CD4-positive, alpha-beta T cell (primary cell): ENCODE measurements at regions not wholly inside any gene's neighbourhood (a gene's known extent, or its start where the extent isn't known, plus 50 kb on each side); places are given as distances from the start of the nearest gene placed in this dataset.

Source experiments
- ATAC-seq: fragments of 200-7000 bp; cut with Tn5 transposase; one replicate; pipeline ENCODE4 v1.10.0; 2022; ENCODE audit warnings: mild to moderate bottlenecking; ENCODE audit not compliant: poor library complexity
- CTCF ChIA-PET: fragments of 350-600 bp; sonication (Branson Sonifier 250); formaldehyde crosslinking; loops from one replicate; lab custom pipeline; 2021; ENCODE audit warnings: antibody characterized with exemption, inconsistent platforms; lab: Charles Lee
- POLR2A ChIA-PET: fragments of 350-600 bp; sonication (Branson Sonifier 250); formaldehyde crosslinking; loops from one replicate; lab custom pipeline; 2021; ENCODE audit warnings: antibody characterized with exemption, inconsistent platforms; lab: Charles Lee
- DNase-seq, 14 experiments: peaks; one replicate each; pipeline ENCODE4 v3.0.0-alpha.2; 2013 to 2020; ENCODE audit warnings: mixed read lengths in 2 of 14
- H3K27ac ChIP-seq, 2 donors: one replicate each; pipeline versions ENCODE4 v1.5.1 to v1.7.0; 2013; ENCODE audit warnings: low read length in 2 of 2, low read depth in 1 of 2, mild to moderate bottlenecking in 1 of 2
- H3K27me3 ChIP-seq, 2 experiments: 1 replicate in 1 of 2; 2 replicates in 1 of 2; pipeline versions ENCODE4 v1.6.1 to v1.7.0; 2013; ENCODE audit warnings: low read length in 2 of 2, control low read depth in 1 of 2, mild to moderate bottlenecking in 1 of 2, moderate library complexity in 1 of 2; ENCODE audit not compliant: insufficient read depth in 2 of 2, control insufficient read depth in 1 of 2
- H3K36me3 ChIP-seq: one replicate; pipeline ENCODE4 v1.6.1; 2013; ENCODE audit warnings: low read length, control low read depth; ENCODE audit not compliant: insufficient read depth
- H3K4me1 ChIP-seq: one replicate; pipeline ENCODE4 v1.6.1; 2013; ENCODE audit warnings: low read length, control low read depth; ENCODE audit not compliant: insufficient read depth
- H3K4me3 ChIP-seq: one replicate; pipeline ENCODE4 v1.5.1; 2013; ENCODE audit warnings: mild to moderate bottlenecking, low read length, moderate library complexity
- H3K9me3 ChIP-seq, 2 experiments: 1 replicate in 1 of 2; 2 replicates in 1 of 2; pipeline versions ENCODE4 v1.6.1 to v1.7.0; 2013; ENCODE audit warnings: low read length in 2 of 2, mild to moderate bottlenecking in 2 of 2, control low read depth in 1 of 2, moderate library complexity in 1 of 2; ENCODE audit not compliant: control insufficient read depth in 1 of 2, insufficient read depth in 1 of 2
- H3K27ac Mint-ChIP-seq: one replicate; pipeline ENCODE4 v1.8.0; 2020; ENCODE audit warnings: mixed read lengths
- H3K27me3 Mint-ChIP-seq: one replicate; pipeline ENCODE4 v1.8.0; 2021; ENCODE audit warnings: mixed read lengths
- H3K36me3 Mint-ChIP-seq: one replicate; pipeline ENCODE4 v1.8.0; 2021; ENCODE audit warnings: low read depth, mixed read lengths
- H3K4me1 Mint-ChIP-seq: one replicate; pipeline ENCODE4 v1.8.0; 2021; ENCODE audit warnings: low read depth, mixed read lengths
- H3K4me3 Mint-ChIP-seq: one replicate; pipeline ENCODE4 v1.8.0; 2020; ENCODE audit warnings: mild to moderate bottlenecking, mixed read lengths
- H3K9me3 Mint-ChIP-seq: one replicate; pipeline ENCODE4 v1.8.0; 2020; ENCODE audit warnings: mixed read lengths
- intact Hi-C, 2 experiments: fragments of 100-400 bp; cut with DNase I in 1 of 2; cut with micrococcal nuclease in 1 of 2; formaldehyde crosslinking; loops; one replicate each; pipeline versions ENCODE4 v1.15.1 to v1.9.0; 2023 to 2025; cut with DNase I, micrococcal nuclease
- TF ChIP-seq, protein P1 (sequence below): fragments of 200-600 bp; IDR thresholded peaks from one replicate; pipeline ENCODE4 v1.8.0; 2022; ENCODE audit warnings: antibody characterized with exemption, mild to moderate bottlenecking

DNA sequence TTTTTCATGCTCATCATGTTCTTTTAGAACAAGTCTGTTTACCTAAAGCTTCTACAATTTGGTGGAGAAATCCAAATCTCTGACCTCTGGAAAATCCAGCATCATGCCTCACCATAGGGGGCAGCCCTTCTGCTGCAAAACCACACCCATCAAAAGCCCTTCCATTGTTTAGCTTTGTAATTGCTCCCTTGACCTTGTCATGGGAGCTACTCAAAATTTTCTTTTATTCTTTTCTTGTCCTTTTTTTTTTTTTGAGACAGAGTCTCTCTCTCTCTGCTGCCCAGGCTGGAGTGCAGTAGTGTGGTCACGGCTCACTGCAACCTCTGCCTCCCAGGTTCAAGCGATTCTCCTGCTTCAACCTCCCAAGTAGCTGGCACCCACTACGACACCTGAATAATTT, 234.4 kb downstream of the NEBL start:
- H3K36me3 Mint-ChIP-seq: no peaks in the 10 kb centered on the region
- ChIA-PET CTCF (no interaction called here), POLR2A (no interaction called here)
- no peak for DNase-seq
- TF ChIP-seq, protein P1, sequence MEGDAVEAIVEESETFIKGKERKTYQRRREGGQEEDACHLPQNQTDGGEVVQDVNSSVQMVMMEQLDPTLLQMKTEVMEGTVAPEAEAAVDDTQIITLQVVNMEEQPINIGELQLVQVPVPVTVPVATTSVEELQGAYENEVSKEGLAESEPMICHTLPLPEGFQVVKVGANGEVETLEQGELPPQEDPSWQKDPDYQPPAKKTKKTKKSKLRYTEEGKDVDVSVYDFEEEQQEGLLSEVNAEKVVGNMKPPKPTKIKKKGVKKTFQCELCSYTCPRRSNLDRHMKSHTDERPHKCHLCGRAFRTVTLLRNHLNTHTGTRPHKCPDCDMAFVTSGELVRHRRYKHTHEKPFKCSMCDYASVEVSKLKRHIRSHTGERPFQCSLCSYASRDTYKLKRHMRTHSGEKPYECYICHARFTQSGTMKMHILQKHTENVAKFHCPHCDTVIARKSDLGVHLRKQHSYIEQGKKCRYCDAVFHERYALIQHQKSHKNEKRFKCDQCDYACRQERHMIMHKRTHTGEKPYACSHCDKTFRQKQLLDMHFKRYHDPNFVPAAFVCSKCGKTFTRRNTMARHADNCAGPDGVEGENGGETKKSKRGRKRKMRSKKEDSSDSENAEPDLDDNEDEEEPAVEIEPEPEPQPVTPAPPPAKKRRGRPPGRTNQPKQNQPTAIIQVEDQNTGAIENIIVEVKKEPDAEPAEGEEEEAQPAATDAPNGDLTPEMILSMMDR: no peak
- Histone ChIP-seq H3K27me3 (no peaks in the 10 kb centered on the region), H3K36me3 (no peaks in the 10 kb centered on the region), H3K4me1 (no peaks in the 10 kb centered on the region), H3K4me3 (no peak overlapping the region), H3K27ac (no peak overlapping the region), H3K9me3 (no peaks in the 10 kb centered on the region)
- H3K27me3 Mint-ChIP-seq: no peaks in the 10 kb centered on the region
- no peak overlapping the region for H3K27ac Mint-ChIP-seq
- intact Hi-C loops: no loop called here
- H3K4me3 Mint-ChIP-seq: no peak overlapping the region
- no peaks in the 10 kb centered on the region for H3K4me1 Mint-ChIP-seq
- ATAC-seq: no peak
- peaks cover 4% of the 10 kb centered on the region for H3K9me3 Mint-ChIP-seq

DNA sequence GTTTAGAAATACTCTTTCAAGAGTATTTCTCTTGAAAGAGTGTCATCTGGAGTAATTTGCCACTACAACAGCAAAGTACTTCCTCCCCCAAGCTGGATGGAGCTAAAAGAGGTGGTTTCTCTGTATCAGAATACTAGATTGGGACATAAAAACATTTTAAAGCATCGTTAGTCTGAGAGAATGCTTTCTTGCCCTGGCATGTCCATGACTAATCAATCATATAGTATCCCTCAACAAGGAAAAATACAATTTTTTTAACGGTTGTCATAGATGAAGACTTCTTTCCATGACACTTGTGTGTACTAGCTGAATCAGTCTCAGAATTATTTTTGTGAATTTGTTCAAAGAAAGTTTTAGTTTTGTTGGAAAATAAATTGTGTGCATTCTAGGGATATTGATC, 237.9 kb downstream of the NEBL start:
- ChIA-PET CTCF (no interaction called here), POLR2A (no interaction called here)
- Histone ChIP-seq H3K4me1 (no peaks in the 10 kb centered on the region), H3K36me3 (no peaks in the 10 kb centered on the region), H3K9me3 (no peaks in the 10 kb centered on the region), H3K27ac (no peak overlapping the region), H3K4me3 (no peak overlapping the region), H3K27me3 (no peaks in the 10 kb centered on the region)
- Mint-ChIP-seq H3K4me1 (no peaks in the 10 kb centered on the region), H3K36me3 (no peaks in the 10 kb centered on the region), H3K9me3 (peaks cover 10% of the 10 kb centered on the region), H3K4me3 (no peak overlapping the region), H3K27me3 (no peaks in the 10 kb centered on the region), H3K27ac (no peak overlapping the region)
- intact Hi-C loops: no loop called here
- TF ChIP-seq, protein P1: no peak
- ATAC-seq (no peak), DNase-seq (no peak)

DNA sequence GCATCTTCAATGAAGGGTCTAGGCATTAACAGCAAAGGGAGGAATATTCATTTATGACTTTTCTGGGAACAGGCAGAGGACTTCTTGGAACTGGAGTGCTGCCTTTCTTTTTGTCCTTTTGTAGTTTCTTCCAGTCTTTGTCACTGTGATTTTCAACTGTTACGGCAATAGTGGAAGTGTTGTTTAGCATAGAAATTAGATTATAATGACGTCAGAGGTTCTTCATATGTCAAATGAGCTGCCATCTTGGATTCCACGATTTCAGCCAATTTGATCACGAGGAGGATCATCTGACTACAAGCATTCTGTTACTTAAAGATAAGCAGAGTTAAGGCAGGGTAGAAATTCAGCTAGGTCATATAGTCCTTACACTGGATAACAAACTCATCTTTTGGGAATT, 239.0 kb downstream of the NEBL start:
- TF ChIP-seq, protein P1: no peak
- H3K9me3 Mint-ChIP-seq: peaks cover 10% of the 10 kb centered on the region
- no peak overlapping the region for H3K27ac Mint-ChIP-seq
- H3K4me3 ChIP-seq: no peak overlapping the region
- intact Hi-C loops: no loop called here
- POLR2A ChIA-PET: no interaction called here
- no peaks in the 10 kb centered on the region for H3K27me3 ChIP-seq
- DNase-seq: no peak
- ATAC-seq: no peak
- H3K36me3 Mint-ChIP-seq: no peaks in the 10 kb centered on the region
- no peaks in the 10 kb centered on the region for H3K4me1 ChIP-seq
- no peaks in the 10 kb centered on the region for H3K9me3 ChIP-seq
- H3K4me1 Mint-ChIP-seq: no peaks in the 10 kb centered on the region
- no peak overlapping the region for H3K27ac ChIP-seq
- CTCF ChIA-PET: no interaction called here
- no peaks in the 10 kb centered on the region for H3K27me3 Mint-ChIP-seq
- no peak overlapping the region for H3K4me3 Mint-ChIP-seq
- no peaks in the 10 kb centered on the region for H3K36me3 ChIP-seq
